GM18498 (cell line): ENCODE measurements at regions not wholly inside any gene's neighbourhood (a gene's known extent, or its start where the extent isn't known, plus 50 kb on each side); places are given as distances from the start of the nearest gene placed in this dataset.

Experiments used
- ATAC-seq: cut with Tn5 transposase; IDR thresholded peaks from one replicate; pipeline ENCODE4 v1.9.1; 2021; ENCODE audit warnings: mild to moderate bottlenecking, moderate library complexity; ENCODE audit not compliant: unreplicated experiment

DNA sequence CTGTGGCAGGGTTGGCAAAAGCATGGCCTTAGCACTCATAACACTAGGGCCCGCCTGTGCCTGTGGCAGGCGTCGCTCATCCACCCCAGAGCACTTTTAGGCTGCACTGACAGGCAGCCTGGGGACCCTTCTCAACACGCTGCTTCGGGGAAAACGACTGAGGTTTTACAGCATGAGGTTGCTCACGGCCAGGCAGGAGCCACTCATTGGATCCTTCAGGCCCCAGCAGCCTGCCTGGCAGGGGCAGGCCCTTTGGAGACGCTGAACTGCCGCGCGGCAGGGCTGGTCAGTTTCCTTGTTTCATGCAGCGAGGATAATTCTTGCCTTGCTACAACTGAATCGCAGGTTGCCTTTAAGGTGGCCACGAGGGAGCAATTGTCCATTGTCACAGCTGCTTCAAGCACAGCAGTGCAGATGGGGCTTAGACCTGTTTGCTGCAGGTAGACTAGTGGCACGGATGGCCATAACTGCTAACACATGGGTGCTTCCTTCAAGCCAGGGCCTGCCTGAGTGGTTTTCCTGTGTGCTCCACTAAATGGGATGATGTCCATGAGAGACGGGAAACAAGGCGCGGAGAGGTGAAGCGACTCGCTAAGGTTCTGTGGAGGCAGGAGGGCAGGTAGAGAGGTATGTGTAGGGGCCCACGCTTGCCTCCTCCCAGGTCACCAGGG lies 49.9 kb upstream of the HS6ST1 start:
- no peak for ATAC-seq

GRCh38 chr2:128369108-128369555 lies 50.5 kb upstream of the HS6ST1 start:
- no peak for ATAC-seq

- ATAC-seq = no peak
Measured at GRCh38 chr2:128369602-128370467, 51.2 kb upstream of the HS6ST1 start.

- no peak for ATAC-seq
Measured at GRCh38 chr2:128370468-128371247, 52.0 kb upstream of the HS6ST1 start.

DNA sequence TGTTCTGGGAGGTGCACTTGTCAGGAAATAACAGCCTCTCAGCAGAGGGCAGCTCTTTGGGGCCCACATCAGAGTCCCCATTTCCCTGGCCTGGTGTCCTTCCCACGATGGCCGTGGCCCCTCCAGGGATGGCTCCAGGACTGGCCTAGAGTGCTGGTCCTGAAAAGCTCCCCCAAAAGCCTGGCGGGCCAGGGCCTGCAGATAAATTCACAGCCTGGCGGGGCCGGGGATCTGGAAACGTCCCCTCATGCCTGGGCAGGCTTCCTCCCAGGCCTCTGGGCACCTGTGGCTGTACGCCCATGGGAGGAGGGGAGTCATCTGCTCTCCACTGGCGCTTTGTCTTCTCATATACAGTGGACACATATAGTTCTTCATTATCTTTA lies 52.6 kb upstream of the HS6ST1 start:
- no peak for ATAC-seq

DNA sequence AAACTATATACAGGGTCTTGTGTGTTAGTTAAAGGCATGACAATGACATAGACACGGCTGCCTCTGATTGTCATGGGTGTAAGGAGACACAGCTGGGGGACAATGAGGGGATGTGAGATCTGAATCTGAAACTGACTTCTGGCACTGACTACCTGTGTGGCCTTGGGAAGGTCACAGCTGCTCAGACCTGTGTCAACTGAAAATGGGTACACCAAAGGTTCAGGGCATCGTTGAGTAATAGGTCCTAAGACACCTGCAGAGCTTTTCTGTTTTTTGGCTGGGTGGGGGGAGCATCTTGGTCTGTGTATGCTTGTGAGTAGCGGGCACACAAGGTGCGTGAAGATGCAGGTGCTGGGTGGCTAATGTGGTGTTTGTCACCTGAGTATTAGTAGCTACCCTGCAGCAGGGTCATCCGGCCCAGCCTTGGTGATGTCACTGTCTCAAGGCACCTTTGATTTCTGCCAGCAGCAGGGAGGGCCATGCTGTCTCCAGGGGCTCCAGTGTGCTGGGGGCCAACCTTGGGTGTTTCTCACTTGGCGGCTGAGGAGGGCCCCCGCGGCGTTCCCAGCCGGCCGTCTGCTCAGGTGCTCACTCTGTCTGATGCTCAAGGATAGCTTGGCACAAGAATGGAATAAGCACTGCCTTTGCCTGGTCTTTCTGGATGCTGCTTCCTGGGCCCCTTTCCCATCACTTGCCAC lies 53.1 kb upstream of the HS6ST1 start:
- no peak for ATAC-seq

GRCh38 chr2:128372621-128373341 lies 54.1 kb upstream of the HS6ST1 start:
- ATAC-seq = no peak

DNA sequence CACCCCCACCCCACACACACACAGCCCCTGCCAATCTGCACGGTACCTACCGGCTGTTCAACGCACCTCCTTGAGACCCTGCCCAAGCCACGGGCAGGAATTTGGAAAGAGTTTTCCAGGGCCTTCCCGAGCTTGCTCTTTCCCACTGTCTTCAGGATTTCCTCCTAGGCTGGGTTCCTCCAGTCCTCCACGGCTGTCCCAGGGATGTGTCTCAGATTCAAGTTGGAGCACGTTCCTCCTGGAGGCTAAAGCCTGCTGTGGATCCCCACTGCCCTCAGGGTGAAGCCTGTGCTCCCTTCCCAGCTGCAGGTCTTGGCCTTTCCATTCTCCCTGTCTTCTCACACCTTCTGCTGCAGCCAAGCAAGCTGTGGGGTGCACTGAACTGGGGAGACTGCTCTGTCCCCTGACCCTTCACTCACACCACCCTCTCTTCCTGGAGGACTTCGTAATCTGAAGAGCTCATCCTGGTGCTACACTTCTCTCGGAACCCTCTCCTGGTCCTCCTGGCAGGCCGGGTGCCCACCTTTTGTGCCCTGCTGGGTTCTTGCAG lies 54.9 kb upstream of the HS6ST1 start:
- no peak for ATAC-seq

DNA sequence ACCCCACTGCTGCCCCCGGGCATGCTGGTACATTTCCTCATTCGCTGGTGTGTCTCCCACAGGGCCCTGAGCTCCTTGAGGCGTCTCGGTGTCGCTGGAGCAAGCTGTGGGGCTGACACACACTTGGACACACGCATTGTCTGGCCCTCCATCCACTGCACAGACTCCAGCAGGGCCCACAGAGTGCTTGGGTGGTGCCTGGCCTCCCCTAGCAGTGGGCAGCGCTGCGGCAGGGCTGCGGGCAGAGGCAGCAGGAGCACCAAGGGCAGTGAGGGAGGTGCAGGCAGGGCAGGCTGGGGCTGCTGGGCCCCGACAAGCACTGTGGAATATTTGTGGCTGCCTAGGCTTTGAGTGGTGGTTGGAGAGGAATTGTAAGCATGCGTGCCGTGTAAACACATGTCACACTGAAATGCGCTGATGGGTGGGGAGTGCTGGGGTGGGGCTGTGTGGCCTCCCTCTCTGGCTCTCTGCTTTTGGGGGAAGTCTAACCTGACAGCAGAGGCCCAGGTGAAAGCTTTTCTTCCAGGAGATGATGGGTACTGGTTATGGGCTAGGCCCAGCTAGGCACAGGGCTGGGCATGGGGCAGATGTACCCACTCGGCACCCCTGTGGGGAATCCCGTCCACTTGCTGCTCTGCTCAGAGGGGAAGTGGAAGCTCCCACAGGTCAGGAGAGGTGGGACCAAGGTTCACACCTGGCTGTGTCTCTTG lies 55.5 kb upstream of the HS6ST1 start:
- ATAC-seq = no peak

- no peak for ATAC-seq
Measured at GRCh38 chr2:128374711-128375413, 56.2 kb upstream of the HS6ST1 start.

- no peak for ATAC-seq
Measured at GRCh38 chr2:128375454-128375853, 56.8 kb upstream of the HS6ST1 start.

DNA sequence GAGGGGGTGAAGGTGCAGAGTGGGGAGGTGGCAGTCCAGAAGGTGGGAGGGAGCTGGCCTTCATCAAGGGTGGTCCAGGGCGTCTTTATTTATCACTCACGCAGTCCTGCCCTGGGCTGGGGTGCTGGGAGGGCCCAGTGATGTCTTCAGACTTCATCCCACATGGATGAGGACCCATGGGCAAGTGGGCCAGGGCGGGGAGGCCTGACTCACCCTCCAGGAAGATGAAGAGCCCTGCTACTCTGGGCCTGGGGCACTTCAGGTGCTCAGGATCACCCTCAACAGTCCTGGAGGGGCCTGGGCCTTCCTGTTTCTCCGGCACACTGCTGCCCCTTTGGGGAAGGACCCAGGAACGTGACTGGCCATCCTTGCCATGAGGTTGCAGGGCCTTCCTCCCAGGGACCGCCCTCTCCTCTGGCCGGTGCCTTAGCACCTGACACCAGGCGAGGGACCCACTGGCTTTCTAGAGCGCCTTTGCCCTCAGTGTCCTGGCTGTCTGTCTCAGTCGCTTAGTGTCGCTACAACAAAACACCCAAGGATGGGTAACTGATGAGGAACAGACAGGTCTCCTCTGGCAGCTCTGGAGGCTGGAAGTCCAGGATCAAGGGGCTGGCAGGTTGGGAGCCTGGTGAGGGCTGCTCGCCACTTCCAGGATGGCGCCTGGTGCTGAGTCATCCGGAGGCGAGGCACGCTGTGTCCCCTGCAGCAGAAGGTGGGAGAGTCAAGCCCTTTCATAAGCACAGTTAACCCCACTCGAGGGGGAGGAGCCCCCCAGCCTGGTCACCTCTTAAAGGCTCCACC lies 57.8 kb upstream of the HS6ST1 start:
- no peak for ATAC-seq

GRCh38 chr2:128377071-128377910 lies 58.6 kb upstream of the HS6ST1 start:
- no peak for ATAC-seq

GRCh38 chr2:128378231-128379020 lies 59.8 kb upstream of the HS6ST1 start:
- ATAC-seq = no peak

DNA sequence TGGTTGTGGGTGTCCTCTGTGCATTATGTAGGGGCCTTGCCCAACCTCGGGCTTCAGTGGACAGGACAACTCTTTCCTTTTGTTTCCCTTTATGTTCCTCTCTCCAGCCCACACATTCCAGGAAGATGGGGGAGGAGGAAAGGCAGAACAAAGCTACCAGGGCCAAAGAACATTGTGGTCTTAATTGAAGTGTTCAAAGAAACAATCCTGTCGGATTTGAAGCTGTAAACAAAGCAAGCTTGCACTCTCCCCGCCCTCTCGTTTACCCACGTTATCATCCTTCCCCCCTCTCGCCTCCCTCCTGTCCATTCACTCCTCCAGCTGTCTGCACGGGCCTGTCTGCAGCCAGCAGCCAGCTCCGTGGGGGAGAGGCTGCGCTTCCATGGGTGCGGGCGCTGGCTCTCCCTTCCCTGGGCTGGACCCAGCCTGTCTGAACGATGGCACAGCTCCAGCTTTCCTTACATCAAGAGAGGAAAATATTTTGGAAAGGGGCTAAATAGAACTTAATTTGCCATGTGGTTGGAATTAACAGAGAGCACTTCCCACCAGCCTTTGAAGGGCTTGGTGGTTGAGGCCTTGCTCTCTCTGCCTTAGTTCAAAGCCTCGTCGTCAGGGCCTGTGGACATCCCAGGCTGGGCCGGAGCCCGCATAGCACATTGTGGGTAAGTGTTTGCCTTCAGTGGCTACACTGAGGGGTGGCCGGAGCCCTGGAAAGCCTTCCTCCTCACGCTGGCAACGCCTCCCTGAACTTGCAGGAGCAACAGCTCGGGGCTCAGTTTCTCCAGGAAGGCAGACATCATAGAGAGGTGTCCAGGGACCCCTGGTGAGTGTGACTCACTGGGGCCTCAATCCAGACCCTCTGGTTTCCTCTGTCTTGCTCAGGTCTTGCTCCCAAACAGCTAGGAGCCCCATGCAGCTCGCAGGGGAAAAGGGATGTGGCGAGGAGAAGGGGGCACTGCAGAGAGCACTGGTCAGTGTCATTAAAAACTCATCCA lies 60.6 kb upstream of the HS6ST1 start:
- ATAC-seq = no peak
